Right cardiac atrium (tissue), 5 donors: ENCODE measurements at regions not wholly inside any gene's neighbourhood (a gene's known extent, or its start where the extent isn't known, plus 50 kb on each side); places are given as distances from the start of the nearest gene placed in this dataset.

Experiments used
- ATAC-seq, 2 donors: fragments of 200-7000 bp; cut with Tn5 transposase; one replicate each; pipeline versions ENCODE4 v1.8.0 to v1.9.1; 2020; ENCODE audit warnings: moderate library complexity in 2 of 2, mild to moderate bottlenecking in 1 of 2
- DNase-seq, 3 donors: peaks; one replicate each; pipeline ENCODE4 v3.0.0-alpha.2; 2020
- H3K27ac ChIP-seq: one replicate; pipeline ENCODE4 v1.5.1; 2013; ENCODE audit warnings: mild to moderate bottlenecking, low read length, control low read depth, moderate library complexity
- H3K27me3 ChIP-seq: one replicate; pipeline ENCODE4 v1.6.1; 2013; ENCODE audit not compliant: control insufficient read depth, insufficient read depth
- H3K4me1 ChIP-seq: one replicate; pipeline ENCODE4 v1.6.1; 2013; ENCODE audit warnings: low read length; ENCODE audit not compliant: control insufficient read depth, insufficient read depth
- H3K4me3 ChIP-seq: one replicate; pipeline ENCODE4 v1.5.1; 2013; ENCODE audit warnings: low read length, control low read depth
- H3K9me3 ChIP-seq: one replicate; pipeline ENCODE4 v1.6.1; 2013; ENCODE audit warnings: low read length; ENCODE audit not compliant: control insufficient read depth
- WGBS: extraction: QIAGEN DNeasy Blood & Tissue Kit; methylation state at CpG from one replicate; pipeline ENCODE4 v1.1.7; 2013; 5-methylcytosine and 5-hydroxymethylcytosine counted together
- intact Hi-C, 4 donors: fragments of 100-400 bp; cut with DNase I; formaldehyde crosslinking; loops; one replicate each; pipeline versions ENCODE4 v1.11.0 to v1.14.0; 2022 to 2023
- donor health status: healthy with polysubstance abuse.
- donor health status: DM: no; HTN: yes; CAD: no.
- donor health status: DM: no; HTN: no; CAD: no.
- donor health status: DM: no; HTN: yes; CAD: no; lungs with severe emphysema.
- donor health status: DM: yes; HTN: yes; CAD: no.

- WGBS = 42% methylated on average over 7 of the region's 7 CpGs
- Histone ChIP-seq H3K4me1 (no peaks in the 10 kb centered on the region), H3K9me3 (no peaks in the 10 kb centered on the region), H3K27me3 (no peaks in the 10 kb centered on the region), H3K4me3 (no peak overlapping the region), H3K27ac (no peak overlapping the region)
- DNase-seq (no peak), ATAC-seq (no peak)
- intact Hi-C loops = no loop called here
These were observed 1477.2 kb downstream of the BRD1 start for GRCh38 chr22:48350456-48350855.

GRCh38 chr22:48348855-48349254 lies 1478.8 kb downstream of the BRD1 start:
- Histone ChIP-seq H3K27ac (no peak overlapping the region), H3K9me3 (no peaks in the 10 kb centered on the region), H3K4me3 (no peak overlapping the region), H3K27me3 (no peaks in the 10 kb centered on the region), H3K4me1 (no peaks in the 10 kb centered on the region)
- 90% methylated on average over 1 of the region's 1 CpG for WGBS
- intact Hi-C loops = no loop called here
- no peak for ATAC-seq
- no peak for DNase-seq

GRCh38 chr22:48347311-48347710 lies 1480.4 kb downstream of the BRD1 start:
- ATAC-seq (no peak), DNase-seq (no peak)
- intact Hi-C loops = no loop called here
- H3K27ac ChIP-seq = no peak overlapping the region
- no peak overlapping the region for H3K4me3 ChIP-seq
- no peaks in the 10 kb centered on the region for H3K4me1 ChIP-seq
- 65% methylated on average over 9 of the region's 9 CpGs for WGBS
- no peaks in the 10 kb centered on the region for H3K27me3 ChIP-seq
- H3K9me3 ChIP-seq = no peaks in the 10 kb centered on the region

- Histone ChIP-seq H3K4me1 (no peaks in the 10 kb centered on the region), H3K27me3 (no peaks in the 10 kb centered on the region), H3K9me3 (no peaks in the 10 kb centered on the region), H3K27ac (no peak overlapping the region), H3K4me3 (no peak overlapping the region)
- 69% methylated on average over 13 of the region's 13 CpGs for WGBS
- ATAC-seq = no peak
- intact Hi-C loops = no loop called here
- DNase-seq = no peak
These were observed 1480.8 kb downstream of the BRD1 start for GRCh38 chr22:48346911-48347310.

GRCh38 chr22:48346311-48346710 lies 1481.4 kb downstream of the BRD1 start:
- ATAC-seq (no peak), DNase-seq (no peak)
- Histone ChIP-seq H3K27ac (no peak overlapping the region), H3K4me1 (no peaks in the 10 kb centered on the region), H3K4me3 (no peak overlapping the region), H3K27me3 (no peaks in the 10 kb centered on the region), H3K9me3 (no peaks in the 10 kb centered on the region)
- 82% methylated on average over 12 of the region's 12 CpGs for WGBS
- intact Hi-C loops = no loop called here

GRCh38 chr22:48345631-48346030 lies 1482.0 kb downstream of the BRD1 start:
- intact Hi-C loops = no loop called here
- DNase-seq = no peak
- 76% methylated on average over 14 of the region's 14 CpGs for WGBS
- H3K27me3 ChIP-seq = no peaks in the 10 kb centered on the region
- no peak overlapping the region for H3K27ac ChIP-seq
- ATAC-seq = no peak
- no peaks in the 10 kb centered on the region for H3K9me3 ChIP-seq
- H3K4me3 ChIP-seq = no peak overlapping the region
- no peaks in the 10 kb centered on the region for H3K4me1 ChIP-seq

GRCh38 chr22:48343461-48343860 lies 1484.2 kb downstream of the BRD1 start:
- DNase-seq (no peak), ATAC-seq (no peak)
- Histone ChIP-seq H3K9me3 (no peaks in the 10 kb centered on the region), H3K27me3 (no peaks in the 10 kb centered on the region), H3K4me3 (no peak overlapping the region), H3K4me1 (no peaks in the 10 kb centered on the region), H3K27ac (no peak overlapping the region)
- whole genome bisulfite sequencing = 77% methylated on average over 14 of the region's 14 CpGs
- intact Hi-C loops = no loop called here

- Histone ChIP-seq H3K27ac (no peak overlapping the region), H3K4me1 (no peaks in the 10 kb centered on the region), H3K9me3 (no peaks in the 10 kb centered on the region), H3K4me3 (no peak overlapping the region), H3K27me3 (no peaks in the 10 kb centered on the region)
- intact Hi-C loops = no loop called here
- WGBS = 80% methylated on average over 4 of the region's 4 CpGs
- ATAC-seq = no peak
- no peak for DNase-seq
These were observed 1484.9 kb downstream of the BRD1 start for GRCh38 chr22:48342732-48343131.

- no peak overlapping the region for H3K4me3 ChIP-seq
- intact Hi-C loops = no loop called here
- WGBS = 74% methylated on average over 16 of the region's 16 CpGs
- no peak overlapping the region for H3K27ac ChIP-seq
- H3K9me3 ChIP-seq = no peaks in the 10 kb centered on the region
- no peaks in the 10 kb centered on the region for H3K4me1 ChIP-seq
- DNase-seq (no peak), ATAC-seq (no peak)
- H3K27me3 ChIP-seq = no peaks in the 10 kb centered on the region
These were observed 1485.7 kb downstream of the BRD1 start for GRCh38 chr22:48342016-48342415.

- Histone ChIP-seq H3K9me3 (no peaks in the 10 kb centered on the region), H3K4me3 (no peak overlapping the region), H3K4me1 (no peaks in the 10 kb centered on the region), H3K27me3 (no peaks in the 10 kb centered on the region), H3K27ac (no peak overlapping the region)
- WGBS = 33% methylated on average over 29 of the region's 29 CpGs
- ATAC-seq (no peak), DNase-seq (no peak)
- intact Hi-C loops = no loop called here
These were observed 1486.7 kb downstream of the BRD1 start for GRCh38 chr22:48340727-48341709.

GRCh38 chr22:48340191-48340590 lies 1487.5 kb downstream of the BRD1 start:
- ATAC-seq = no peak
- no peaks in the 10 kb centered on the region for H3K9me3 ChIP-seq
- WGBS = 74% methylated on average over 10 of the region's 10 CpGs
- no peak for DNase-seq
- H3K27ac ChIP-seq = no peak overlapping the region
- no peak overlapping the region for H3K4me3 ChIP-seq
- intact Hi-C loops = no loop called here
- no peaks in the 10 kb centered on the region for H3K27me3 ChIP-seq
- no peaks in the 10 kb centered on the region for H3K4me1 ChIP-seq
